Stimulated activated CD4-positive, alpha-beta T cell treated with anti-CD3 and anti-CD28 coated beads, Interleukin-2, amount 100 ng/mL, for 24 hours (primary cell): ENCODE measurements at regions not wholly inside any gene's neighbourhood (a gene's known extent, or its start where the extent isn't known, plus 50 kb on each side); places are given as distances from the start of the nearest gene placed in this dataset.
"Not testable (repeated sequence)": the region's sequence is repeated elsewhere in the genome, so short reads cannot be mapped to it uniquely, and the experiment has no call there.

Source experiments
- DNase-seq, 2 donors: peaks; one replicate each; pipeline ENCODE4 v3.0.0-alpha.2; 2020

GRCh38 chr14:44609876-44610510 lies 102.9 kb upstream of the FSCB start:
- no peak for DNase-seq

DNA sequence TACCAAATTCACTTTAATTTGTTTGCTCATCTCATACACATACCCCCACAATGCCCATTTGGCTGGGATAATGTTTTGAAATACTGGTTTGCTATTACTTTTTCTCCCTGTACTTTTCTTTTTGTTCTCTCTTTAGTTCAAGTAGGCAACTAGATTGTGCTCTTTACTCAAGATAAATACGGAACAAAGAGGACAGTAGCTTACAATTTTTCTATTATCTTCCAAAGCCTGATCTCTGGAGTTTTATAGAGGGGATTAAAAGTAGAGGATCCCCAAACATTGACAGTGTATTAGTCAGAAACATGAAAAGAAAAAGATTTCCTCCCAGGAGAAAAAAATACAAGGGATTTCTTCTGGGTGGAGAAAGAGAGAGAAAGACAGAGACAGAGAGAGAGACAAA lies 102.1 kb upstream of the FSCB start:
- DNase-seq = no peak

DNA sequence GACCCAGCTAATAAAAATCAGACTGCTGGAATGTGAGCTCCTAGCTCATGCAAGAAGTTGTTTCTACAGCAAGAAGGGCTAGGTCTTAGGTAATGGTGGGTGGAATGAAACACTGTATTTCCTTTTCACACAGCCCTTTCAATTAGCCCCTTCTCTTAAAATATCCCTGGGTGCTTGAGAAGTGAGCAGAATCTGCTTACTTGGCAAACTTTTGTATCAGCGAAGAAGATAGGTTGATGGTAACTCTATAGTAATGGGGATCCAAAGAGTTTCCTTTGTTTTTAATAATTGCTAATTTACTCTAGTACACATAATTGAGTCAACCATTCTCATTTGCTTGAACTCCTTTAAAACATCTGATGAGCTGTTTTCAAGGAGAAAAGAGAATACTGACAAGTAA lies 100.6 kb upstream of the FSCB start:
- DNase-seq = no peak

DNA sequence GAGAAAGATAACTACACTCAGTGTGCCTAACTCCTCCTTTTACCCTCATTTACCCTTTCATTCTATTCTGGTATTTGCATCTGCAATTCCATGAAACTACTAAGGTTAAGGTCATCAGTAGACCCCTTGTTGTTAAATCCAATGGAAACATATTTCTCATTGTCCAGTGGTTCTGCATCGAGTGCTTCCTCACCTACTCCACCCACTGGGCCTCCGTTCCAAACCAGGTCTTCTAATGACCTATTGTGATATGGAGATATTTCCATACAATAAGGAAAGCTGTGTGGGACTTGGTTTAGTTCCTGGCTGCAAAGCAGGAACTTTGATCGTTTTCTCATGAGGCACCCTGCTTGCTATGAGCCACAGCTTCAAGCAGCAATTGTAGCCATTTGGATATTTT lies 99.5 kb upstream of the FSCB start:
- no peak for DNase-seq

GRCh38 chr14:44601266-44601665 lies 94.2 kb upstream of the FSCB start:
- DNase-seq = not testable (repeated sequence)

GRCh38 chr14:44589180-44589579 lies 82.1 kb upstream of the FSCB start:
- no peak for DNase-seq

- no peak for DNase-seq
Measured at GRCh38 chr14:44586910-44587309, 79.8 kb upstream of the FSCB start.

DNA sequence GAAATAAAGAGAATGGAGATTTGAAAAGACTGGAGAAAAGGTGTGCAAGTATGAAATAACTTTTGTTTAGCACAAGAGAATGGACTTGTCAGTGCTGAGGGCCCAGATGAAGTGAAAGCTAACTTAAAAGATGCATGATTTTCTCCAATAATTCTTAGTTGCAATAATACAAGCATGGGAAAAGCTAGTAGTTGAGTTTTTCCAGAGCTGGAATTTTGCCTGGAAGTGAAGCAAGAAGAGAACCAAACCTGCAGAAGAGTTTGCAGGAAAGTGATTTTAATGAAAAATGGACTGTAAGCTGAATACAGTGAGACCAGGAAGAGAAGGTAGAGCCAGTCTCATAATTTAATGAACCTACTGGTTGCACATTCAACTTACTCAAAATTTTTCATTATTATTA lies 69.3 kb upstream of the FSCB start:
- DNase-seq = no peak

GRCh38 chr14:44567997-44568396 lies 60.9 kb upstream of the FSCB start:
- DNase-seq = no peak

DNA sequence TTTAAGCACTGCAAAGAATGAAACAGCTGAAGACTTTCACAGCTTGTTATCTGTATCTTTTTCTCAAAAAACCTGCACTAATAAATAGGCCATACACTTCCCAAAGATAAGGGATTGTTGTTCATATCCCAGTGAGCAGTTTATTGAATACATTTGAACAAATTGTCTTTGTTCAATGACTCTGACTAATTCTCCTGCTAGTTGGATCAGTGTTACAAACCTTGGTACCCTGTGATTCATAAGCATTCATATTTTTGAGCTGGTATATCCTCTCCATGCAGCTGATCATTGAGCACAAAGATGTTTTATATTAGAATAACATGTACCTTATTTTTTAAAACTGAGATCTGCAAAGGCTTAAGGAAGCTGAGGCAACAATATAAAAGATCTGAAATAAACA lies 58.9 kb upstream of the FSCB start:
- DNase-seq = no peak

DNA sequence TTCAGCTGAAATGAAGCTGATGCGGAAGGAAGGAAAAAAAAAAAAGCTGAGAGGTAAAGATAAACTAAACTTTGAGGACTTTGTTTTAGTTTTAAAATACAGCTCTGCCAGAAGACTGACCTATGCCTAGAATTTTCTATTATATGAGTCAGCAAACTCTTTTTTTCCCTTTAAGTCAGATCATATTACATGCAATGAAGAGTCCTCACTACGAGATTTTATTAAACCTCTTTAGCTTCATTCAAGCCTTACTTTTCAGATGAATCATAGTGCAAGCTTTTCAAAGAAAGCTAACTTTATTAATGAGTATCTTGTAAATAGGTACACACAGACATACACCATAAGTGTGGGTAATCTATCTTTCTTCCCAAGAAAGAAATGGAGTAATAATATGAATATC lies 57.8 kb upstream of the FSCB start:
- no peak for DNase-seq
